H1 (cell line): ENCODE measurements at regions not wholly inside any gene's neighbourhood (a gene's known extent, or its start where the extent isn't known, plus 50 kb on each side); places are given as distances from the start of the nearest gene placed in this dataset.

Source experiments
- CTCF ChIA-PET: fragments of 300-600 bp; sonication (Branson Sonifier 250); formaldehyde crosslinking; loops from one replicate; lab custom pipeline; 2021; ENCODE audit not compliant: partially characterized antibody; lab: Charles Lee
- POLR2A ChIA-PET: fragments of 300-600 bp; sonication (Branson Sonifier 250); formaldehyde crosslinking; loops from one replicate; lab custom pipeline; 2021; ENCODE audit warnings: inconsistent platforms; ENCODE audit not compliant: partially characterized antibody; lab: Charles Lee
- DNase-seq, 2 experiments: peaks; one replicate each; pipeline versions ENCODE4 v3.0.0 to v3.0.0-alpha.2; 2010 to 2022; ENCODE audit warnings: low spot score in 2 of 2, low read depth in 1 of 2, mixed read lengths in 1 of 2
- FAIRE-seq: peaks from 2 replicates; lab custom pipeline; 2011; peaks lifted over from hg19 to GRCh38; lab: Jason Lieb, UNC
- H2AFZ ChIP-seq: 2 replicates; pipeline ENCODE4 v1.8.1; 2012; ENCODE audit warnings: low read length, inconsistent platforms
- H2AK5ac ChIP-seq: 2 replicates; pipeline ENCODE4 v1.6.1; 2013; ENCODE audit warnings: low read depth, low read length
- H2BK120ac ChIP-seq: replicated peaks from 2 replicates; pipeline ENCODE3; 2013; ENCODE audit warnings: low read depth, low read length, inconsistent platforms
- H2BK12ac ChIP-seq: 2 replicates; pipeline ENCODE4 v1.6.1; 2013; ENCODE audit warnings: low read depth, low read length
- H2BK15ac ChIP-seq: 2 replicates; pipeline ENCODE4 v1.6.1; 2013; ENCODE audit warnings: low read length
- H2BK20ac ChIP-seq: 2 replicates; pipeline ENCODE4 v1.6.1; 2013; ENCODE audit warnings: low read length
- H2BK5ac ChIP-seq: 2 replicates; pipeline ENCODE4 v1.6.1; 2013; ENCODE audit warnings: low read depth, low read length
- H3K14ac ChIP-seq: 2 replicates; pipeline ENCODE4 v1.6.1; 2013; ENCODE audit warnings: inconsistent platforms; ENCODE audit not compliant: insufficient read length
- H3K18ac ChIP-seq: 2 replicates; pipeline ENCODE4 v1.6.1; 2013; ENCODE audit warnings: low read length; ENCODE audit errors: extremely low read depth
- H3K23ac ChIP-seq: 2 replicates; pipeline ENCODE4 v1.6.1; 2013; ENCODE audit warnings: inconsistent platforms; ENCODE audit not compliant: insufficient read length
- H3K23me2 ChIP-seq: 2 replicates; pipeline ENCODE4 v1.6.1; 2013; ENCODE audit warnings: low read depth, low read length
- H3K27ac ChIP-seq: 2 replicates; pipeline ENCODE4 v1.6.1; 2011; ENCODE audit warnings: low read depth, low read length, inconsistent platforms
- H3K27me3 ChIP-seq, 4 experiments: replicated peaks in 1 of 4; 1 replicate in 1 of 4; 2 replicates in 3 of 4; pipeline versions ENCODE4 v1.6.1 to v1.8.1; 2011 to 2013; ENCODE audit warnings: low read length in 3 of 4, mild to moderate bottlenecking in 3 of 4, inconsistent platforms in 2 of 4, mixed read lengths in 2 of 4, moderate library complexity in 1 of 4; ENCODE audit not compliant: control insufficient read depth in 3 of 4, insufficient read depth in 3 of 4; ENCODE audit errors: extremely low read depth in 1 of 4
- H3K36me3 ChIP-seq, 4 experiments: 2 replicates each; pipeline versions ENCODE4 v1.6.1 to v1.8.1; 2011 to 2013; ENCODE audit warnings: mild to moderate bottlenecking in 4 of 4, low read length in 3 of 4, moderate library complexity in 2 of 4, control low read depth in 1 of 4, inconsistent platforms in 1 of 4; ENCODE audit not compliant: insufficient read depth in 4 of 4, control insufficient read depth in 2 of 4
- H3K4ac ChIP-seq: replicated peaks from 2 replicates; pipeline ENCODE3; 2013; ENCODE audit warnings: low read length, low read depth, mixed read lengths, inconsistent platforms; ENCODE audit not compliant: insufficient read length
- H3K4me1 ChIP-seq, 4 experiments: replicated peaks in 1 of 4; 1 replicate in 1 of 4; 2 replicates in 3 of 4; pipeline versions ENCODE4 v1.6.1 to v1.8.1; 2011 to 2013; ENCODE audit warnings: low read length in 3 of 4, inconsistent platforms in 2 of 4, mixed read lengths in 1 of 4; ENCODE audit not compliant: insufficient read depth in 4 of 4, control insufficient read depth in 3 of 4
- H3K4me2 ChIP-seq, 2 experiments: 2 replicates each; pipeline versions ENCODE4 v1.6.1 to v1.8.1; 2011 to 2013; ENCODE audit warnings: low read depth in 2 of 2, low read length in 2 of 2, control low read depth in 1 of 2, inconsistent platforms in 1 of 2, mild to moderate bottlenecking in 1 of 2; ENCODE audit not compliant: insufficient read depth in 1 of 2
- H3K4me3 ChIP-seq, 4 experiments: fragments of 200-600, 300-600 bp in 1 of 4; sonication (generic), shearing (Covaris generic), sonication (Bioruptor Twin) in 1 of 4; 2 replicates each; pipeline versions ENCODE4 v1.5.1 to v1.8.1; 2011 to 2016; ENCODE audit warnings: low read length in 4 of 4, low read depth in 3 of 4, control low read depth in 2 of 4, inconsistent platforms in 2 of 4, mild to moderate bottlenecking in 2 of 4, mixed read lengths in 1 of 4, moderate library complexity in 1 of 4; ENCODE audit not compliant: insufficient read depth in 2 of 4; ENCODE audit errors: extremely low read depth in 1 of 4
- H3K56ac ChIP-seq: replicated peaks from 2 replicates; pipeline ENCODE3; 2013; ENCODE audit warnings: low read depth, mild to moderate bottlenecking, mixed read lengths, low read length, inconsistent platforms; ENCODE audit not compliant: insufficient read length
- H3K79me1 ChIP-seq: 2 replicates; pipeline ENCODE4 v1.6.1; 2013; ENCODE audit warnings: low read depth, low read length, control low read depth
- H3K79me2 ChIP-seq, 2 experiments: 2 replicates each; pipeline versions ENCODE4 v1.6.1 to v1.8.1; 2012 to 2013; ENCODE audit warnings: low read length in 2 of 2, mild to moderate bottlenecking in 2 of 2, inconsistent platforms in 1 of 2; ENCODE audit not compliant: insufficient read depth in 2 of 2, control insufficient read depth in 1 of 2
- H3K9ac ChIP-seq, 4 experiments: replicated peaks in 1 of 4; 1 replicate in 1 of 4; 2 replicates in 3 of 4; pipeline versions ENCODE4 v1.6.1 to v1.8.1; 2011 to 2013; ENCODE audit warnings: low read depth in 3 of 4, low read length in 3 of 4, control low read depth in 2 of 4, mild to moderate bottlenecking in 2 of 4, moderate library complexity in 2 of 4, inconsistent platforms in 1 of 4; ENCODE audit errors: extremely low read depth in 1 of 4
- H3K9me3 ChIP-seq, 2 experiments: 2 replicates each; pipeline versions ENCODE4 v1.6.1 to v1.8.1; 2012 to 2013; ENCODE audit warnings: mild to moderate bottlenecking in 2 of 2, moderate library complexity in 2 of 2, control low read depth in 1 of 2, inconsistent platforms in 1 of 2, low read depth in 1 of 2, low read length in 1 of 2, mixed read lengths in 1 of 2; ENCODE audit not compliant: insufficient read depth in 2 of 2
- H4K20me1 ChIP-seq, 2 experiments: replicated peaks in 1 of 2; 2 replicates each; pipeline versions ENCODE3 to v1.8.1; 2011 to 2013; ENCODE audit warnings: inconsistent platforms in 2 of 2, low read length in 2 of 2, mild to moderate bottlenecking in 1 of 2; ENCODE audit not compliant: insufficient read depth in 2 of 2, control insufficient read depth in 1 of 2
- H4K5ac ChIP-seq: 2 replicates; pipeline ENCODE4 v1.6.1; 2013; ENCODE audit warnings: low read length, low read depth, mixed read lengths, inconsistent platforms; ENCODE audit not compliant: insufficient read length
- H4K8ac ChIP-seq: 2 replicates; pipeline ENCODE4 v1.8.0; 2013; ENCODE audit warnings: mild to moderate bottlenecking, moderate library complexity, low read length, inconsistent platforms; ENCODE audit not compliant: insufficient read depth; ENCODE audit errors: extremely low read depth
- H4K91ac ChIP-seq: replicated peaks from 2 replicates; pipeline ENCODE3; 2013; ENCODE audit warnings: low read length, mixed read lengths, inconsistent platforms; ENCODE audit not compliant: insufficient read length
- BACH1 ChIP-seq: IDR thresholded peaks from 2 replicates; pipeline ENCODE4 v1.6.1; 2012; ENCODE audit warnings: low read length, improper control_type of control experiment
- CBX5 ChIP-seq: fragments of 300-800, 300-1000 bp; sonication (generic); IDR thresholded peaks from 2 replicates; pipeline ENCODE4 v1.7.1; 2016; ENCODE audit warnings: antibody characterized with exemption, low read length, low read depth
- CBX8 ChIP-seq: fragments of 300-800, 300-1000 bp; sonication (generic); IDR thresholded peaks from 2 replicates; pipeline ENCODE4 v1.7.1; 2016; ENCODE audit warnings: low read depth, low read length, borderline replicate concordance
- CHD1 ChIP-seq: IDR thresholded peaks from 2 replicates; pipeline ENCODE4 v1.6.1; 2012; ENCODE audit warnings: low read depth, low read length, improper control_type of control experiment
- CHD2 ChIP-seq: IDR thresholded peaks from 2 replicates; pipeline ENCODE4 v1.6.1; 2012; ENCODE audit warnings: low read length, improper control_type of control experiment
- CREB1 ChIP-seq: IDR thresholded peaks from 2 replicates; pipeline ENCODE4 v1.6.1; 2012; ENCODE audit warnings: inconsistent platforms
- CTBP2 ChIP-seq: IDR thresholded peaks from 2 replicates; pipeline ENCODE4 v1.7.0; 2011; ENCODE audit warnings: borderline replicate concordance, mild to moderate bottlenecking, moderate library complexity, mixed read lengths, low read length; ENCODE audit not compliant: insufficient read depth, insufficient read length
- NRF1 ChIP-seq: IDR thresholded peaks from 2 replicates; pipeline ENCODE4 v1.6.1; 2011; ENCODE audit warnings: mild to moderate bottlenecking, low read depth, low read length, improper control_type of control experiment
- POLR2A ChIP-seq, 2 experiments: IDR thresholded peaks; 1 replicate in 1 of 2; 2 replicates in 1 of 2; pipeline ENCODE4 v1.6.1; 2011; ENCODE audit warnings: low read depth in 2 of 2, low read length in 2 of 2, mild to moderate bottlenecking in 2 of 2; ENCODE audit errors: control extremely low read depth in 1 of 2
- POLR2AphosphoS5 ChIP-seq: IDR thresholded peaks from 2 replicates; pipeline ENCODE4 v1.6.1; 2011; ENCODE audit warnings: low read depth, low read length
- RXRA ChIP-seq: IDR thresholded peaks from 2 replicates; pipeline ENCODE4 v1.6.1; 2011; ENCODE audit warnings: low read depth, mild to moderate bottlenecking, low read length, moderate library complexity; ENCODE audit not compliant: insufficient read depth
- SIN3A ChIP-seq, 2 experiments: IDR thresholded peaks in 1 of 2; conservative IDR thresholded peaks in 1 of 2; 2 replicates each; pipeline ENCODE4 v1.6.1; 2011 to 2012; ENCODE audit warnings: low read length in 2 of 2, improper control_type of control experiment in 1 of 2, low read depth in 1 of 2, mild to moderate bottlenecking in 1 of 2
- SIX5 ChIP-seq: IDR thresholded peaks from 2 replicates; pipeline ENCODE4 v1.6.1; 2011; ENCODE audit warnings: mild to moderate bottlenecking, low read depth, low read length
- SUZ12 ChIP-seq: fragments of 200-600 bp; sonication (generic); IDR thresholded peaks from 2 replicates; pipeline ENCODE4 v1.6.1; 2012; ENCODE audit warnings: mild to moderate bottlenecking, inconsistent platforms, low read length, moderate library complexity, mixed read lengths
- TAF7 ChIP-seq: optimal IDR thresholded peaks from 2 replicates; pipeline ENCODE3; 2011; ENCODE audit warnings: low read depth, mild to moderate bottlenecking, inconsistent platforms, low read length, moderate library complexity, borderline replicate concordance
- WGBS, 2 experiments: shearing (Covaris generic) in 1 of 2; methylation state at CpG; one replicate each; pipeline versions ENCODE4 v1.1.6 to v1.1.7; 2013 to 2015; ENCODE audit warnings: low lambda C conversion rate in 2 of 2, mixed read lengths in 2 of 2, inconsistent platforms in 1 of 2, low coverage in 1 of 2, missing lambda C conversion rate in 1 of 2; ENCODE audit not compliant: insufficient replicate concordance in 2 of 2, insufficient coverage in 1 of 2, insufficient read length in 1 of 2; ENCODE audit errors: extremely low coverage in 1 of 2, missing lambda C conversion rate in 1 of 2; 5-methylcytosine and 5-hydroxymethylcytosine counted together
- TF ChIP-seq, protein P1 (sequence below): IDR thresholded peaks from 2 replicates; pipeline ENCODE4 v1.6.1; 2011; ENCODE audit warnings: low read depth, mild to moderate bottlenecking, low read length; ENCODE audit not compliant: insufficient read depth

DNA sequence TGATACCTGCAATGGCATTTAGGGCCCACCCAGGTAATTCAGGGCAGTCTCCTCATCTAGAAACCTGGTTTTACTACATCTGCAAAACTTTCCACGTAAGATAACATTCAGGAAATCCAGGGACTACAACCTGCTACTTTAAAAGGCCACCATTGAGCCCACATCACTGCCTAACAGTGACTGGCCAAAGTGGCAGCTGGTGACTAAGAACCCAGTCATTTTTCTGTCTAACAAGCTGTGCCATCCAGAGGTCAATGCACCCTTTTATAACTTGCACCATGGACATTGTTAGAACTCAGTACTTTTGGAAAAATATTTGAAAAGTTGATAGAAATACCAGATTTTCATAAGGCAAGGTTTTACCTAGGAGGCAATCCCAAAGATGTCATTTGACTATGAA lies 492.4 kb downstream of the OTOL1 start:
- FAIRE-seq (no peak), DNase-seq (no peak)
- H3K36me3 ChIP-seq, result no peaks in the 10 kb centered on the region
- H3K18ac ChIP-seq, result no peak overlapping the region
- H3K4ac ChIP-seq, result no peak overlapping the region
- H3K4me2 ChIP-seq, result no peak overlapping the region
- no peak overlapping the region for H2BK12ac ChIP-seq
- no peaks in the 10 kb centered on the region for H3K23me2 ChIP-seq
- no peak overlapping the region for H3K56ac ChIP-seq
- H2AK5ac ChIP-seq, result no peak overlapping the region
- no peak overlapping the region for H4K8ac ChIP-seq
- no peak overlapping the region for H3K14ac ChIP-seq
- H2AFZ ChIP-seq, result peak overlapping the region; percentile 2; the same call in 1 of the 2 replicates
- H3K9ac ChIP-seq, result no peak overlapping the region
- H3K79me1 ChIP-seq, result no peaks in the 10 kb centered on the region
- H3K4me1 ChIP-seq, result no peaks in the 10 kb centered on the region
- no peak overlapping the region for H3K4me3 ChIP-seq
- 91% methylated on average over 1 of the region's 1 CpG; no CpG with 5 or more reads in 1 of the 2 experiments for WGBS, 2 experiments
- CTCF ChIA-PET, result no interaction called here
- H2BK120ac ChIP-seq, result no peak overlapping the region
- H3K27ac ChIP-seq, result no peak overlapping the region
- H4K5ac ChIP-seq, result no peak overlapping the region
- H4K20me1 ChIP-seq, result no peaks in the 10 kb centered on the region
- H2BK15ac ChIP-seq, result no peak overlapping the region
- H3K9me3 ChIP-seq, result no peaks in the 10 kb centered on the region
- no peak overlapping the region for H2BK5ac ChIP-seq
- no peak overlapping the region for H3K23ac ChIP-seq
- no peak overlapping the region for H2BK20ac ChIP-seq
- POLR2A ChIA-PET, result no interaction called here
- peaks cover 0 to 1% (median 0%) of the 10 kb centered on the region in 4 experiments; a peak in 1 of 7 replicates for H3K27me3 ChIP-seq
- no peaks in the 10 kb centered on the region for H3K79me2 ChIP-seq
- H4K91ac ChIP-seq, result no peak overlapping the region
- no peak for TF ChIP-seq CTBP2
- TF ChIP-seq CHD2, result no peak
- TF ChIP-seq, protein P1, sequence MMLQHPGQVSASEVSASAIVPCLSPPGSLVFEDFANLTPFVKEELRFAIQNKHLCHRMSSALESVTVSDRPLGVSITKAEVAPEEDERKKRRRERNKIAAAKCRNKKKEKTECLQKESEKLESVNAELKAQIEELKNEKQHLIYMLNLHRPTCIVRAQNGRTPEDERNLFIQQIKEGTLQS, result no peak
- no peak for TF ChIP-seq POLR2A (IDR thresholded peaks at IDR 0.05; ENCODE audit: control extremely low read depth in 1 of 2, low read depth in 2 of 2, low read length in 2 of 2)
- TF ChIP-seq CBX8, result no peak
- no peak for TF ChIP-seq NRF1
- TF ChIP-seq TAF7, result no peak
- no peak for TF ChIP-seq POLR2AphosphoS5
- no peak for TF ChIP-seq CBX5
- no peak for TF ChIP-seq BACH1
- no peak for TF ChIP-seq CHD1
- no peak for TF ChIP-seq SUZ12
- TF ChIP-seq CREB1, result no peak
- TF ChIP-seq RXRA, result no peak
- TF ChIP-seq SIX5, result no peak
- TF ChIP-seq SIN3A (conservative IDR thresholded peaks at IDR 0.05 in 1 of 2, IDR thresholded peaks at IDR 0.05 in 1 of 2; ENCODE audit: low read depth in 1 of 2, low read length in 2 of 2), result no peak
